SK-N-MC (cell line): ENCODE measurements at regions not wholly inside any gene's neighbourhood (a gene's known extent, or its start where the extent isn't known, plus 50 kb on each side); places are given as distances from the start of the nearest gene placed in this dataset.

Experiments used
- EZH2 ChIP-seq: fragments of 200-600 bp; sonication (generic); IDR thresholded peaks from one replicate; pipeline ENCODE4 v1.6.1; 2017; ENCODE audit warnings: antibody characterized with exemption
- POLR2AphosphoS5 ChIP-seq: IDR thresholded peaks from 2 replicates; pipeline ENCODE4 v1.6.1; 2012; ENCODE audit warnings: mild to moderate bottlenecking, low read depth, low read length, borderline replicate concordance

- TF ChIP-seq POLR2AphosphoS5, result no peak
- TF ChIP-seq EZH2, result no peak
Measured at GRCh38 chr12:17818931-17819330, 271.1 kb downstream of the RERGL start.
